H1 (cell line): ENCODE measurements at regions not wholly inside any gene's neighbourhood (a gene's known extent, or its start where the extent isn't known, plus 50 kb on each side); places are given as distances from the start of the nearest gene placed in this dataset.

Experiments
- CTCF ChIA-PET: fragments of 300-600 bp; sonication (Branson Sonifier 250); formaldehyde crosslinking; loops from one replicate; lab custom pipeline; 2021; ENCODE audit not compliant: partially characterized antibody; lab: Charles Lee
- POLR2A ChIA-PET: fragments of 300-600 bp; sonication (Branson Sonifier 250); formaldehyde crosslinking; loops from one replicate; lab custom pipeline; 2021; ENCODE audit warnings: inconsistent platforms; ENCODE audit not compliant: partially characterized antibody; lab: Charles Lee
- DNase-seq, 2 experiments: peaks; one replicate each; pipeline versions ENCODE4 v3.0.0 to v3.0.0-alpha.2; 2010 to 2022; ENCODE audit warnings: low spot score in 2 of 2, low read depth in 1 of 2, mixed read lengths in 1 of 2
- FAIRE-seq: peaks from 2 replicates; lab custom pipeline; 2011; peaks lifted over from hg19 to GRCh38; lab: Jason Lieb, UNC
- H2AFZ ChIP-seq: 2 replicates; pipeline ENCODE4 v1.8.1; 2012; ENCODE audit warnings: low read length, inconsistent platforms
- H2AK5ac ChIP-seq: 2 replicates; pipeline ENCODE4 v1.6.1; 2013; ENCODE audit warnings: low read depth, low read length
- H2BK120ac ChIP-seq: replicated peaks from 2 replicates; pipeline ENCODE3; 2013; ENCODE audit warnings: low read depth, low read length, inconsistent platforms
- H2BK12ac ChIP-seq: 2 replicates; pipeline ENCODE4 v1.6.1; 2013; ENCODE audit warnings: low read depth, low read length
- H2BK15ac ChIP-seq: 2 replicates; pipeline ENCODE4 v1.6.1; 2013; ENCODE audit warnings: low read length
- H2BK20ac ChIP-seq: 2 replicates; pipeline ENCODE4 v1.6.1; 2013; ENCODE audit warnings: low read length
- H2BK5ac ChIP-seq: 2 replicates; pipeline ENCODE4 v1.6.1; 2013; ENCODE audit warnings: low read depth, low read length
- H3K14ac ChIP-seq: 2 replicates; pipeline ENCODE4 v1.6.1; 2013; ENCODE audit warnings: inconsistent platforms; ENCODE audit not compliant: insufficient read length
- H3K18ac ChIP-seq: 2 replicates; pipeline ENCODE4 v1.6.1; 2013; ENCODE audit warnings: low read length; ENCODE audit errors: extremely low read depth
- H3K23ac ChIP-seq: 2 replicates; pipeline ENCODE4 v1.6.1; 2013; ENCODE audit warnings: inconsistent platforms; ENCODE audit not compliant: insufficient read length
- H3K23me2 ChIP-seq: 2 replicates; pipeline ENCODE4 v1.6.1; 2013; ENCODE audit warnings: low read depth, low read length
- H3K27ac ChIP-seq: 2 replicates; pipeline ENCODE4 v1.6.1; 2011; ENCODE audit warnings: low read depth, low read length, inconsistent platforms
- H3K27me3 ChIP-seq, 4 experiments: replicated peaks in 1 of 4; 1 replicate in 1 of 4; 2 replicates in 3 of 4; pipeline versions ENCODE4 v1.6.1 to v1.8.1; 2011 to 2013; ENCODE audit warnings: low read length in 3 of 4, mild to moderate bottlenecking in 3 of 4, inconsistent platforms in 2 of 4, mixed read lengths in 2 of 4, moderate library complexity in 1 of 4; ENCODE audit not compliant: control insufficient read depth in 3 of 4, insufficient read depth in 3 of 4; ENCODE audit errors: extremely low read depth in 1 of 4
- H3K36me3 ChIP-seq, 4 experiments: 2 replicates each; pipeline versions ENCODE4 v1.6.1 to v1.8.1; 2011 to 2013; ENCODE audit warnings: mild to moderate bottlenecking in 4 of 4, low read length in 3 of 4, moderate library complexity in 2 of 4, control low read depth in 1 of 4, inconsistent platforms in 1 of 4; ENCODE audit not compliant: insufficient read depth in 4 of 4, control insufficient read depth in 2 of 4
- H3K4ac ChIP-seq: replicated peaks from 2 replicates; pipeline ENCODE3; 2013; ENCODE audit warnings: low read length, low read depth, mixed read lengths, inconsistent platforms; ENCODE audit not compliant: insufficient read length
- H3K4me1 ChIP-seq, 4 experiments: replicated peaks in 1 of 4; 1 replicate in 1 of 4; 2 replicates in 3 of 4; pipeline versions ENCODE4 v1.6.1 to v1.8.1; 2011 to 2013; ENCODE audit warnings: low read length in 3 of 4, inconsistent platforms in 2 of 4, mixed read lengths in 1 of 4; ENCODE audit not compliant: insufficient read depth in 4 of 4, control insufficient read depth in 3 of 4
- H3K4me2 ChIP-seq, 2 experiments: 2 replicates each; pipeline versions ENCODE4 v1.6.1 to v1.8.1; 2011 to 2013; ENCODE audit warnings: low read depth in 2 of 2, low read length in 2 of 2, control low read depth in 1 of 2, inconsistent platforms in 1 of 2, mild to moderate bottlenecking in 1 of 2; ENCODE audit not compliant: insufficient read depth in 1 of 2
- H3K4me3 ChIP-seq, 4 experiments: fragments of 200-600, 300-600 bp in 1 of 4; sonication (generic), shearing (Covaris generic), sonication (Bioruptor Twin) in 1 of 4; 2 replicates each; pipeline versions ENCODE4 v1.5.1 to v1.8.1; 2011 to 2016; ENCODE audit warnings: low read length in 4 of 4, low read depth in 3 of 4, control low read depth in 2 of 4, inconsistent platforms in 2 of 4, mild to moderate bottlenecking in 2 of 4, mixed read lengths in 1 of 4, moderate library complexity in 1 of 4; ENCODE audit not compliant: insufficient read depth in 2 of 4; ENCODE audit errors: extremely low read depth in 1 of 4
- H3K56ac ChIP-seq: replicated peaks from 2 replicates; pipeline ENCODE3; 2013; ENCODE audit warnings: low read depth, mild to moderate bottlenecking, mixed read lengths, low read length, inconsistent platforms; ENCODE audit not compliant: insufficient read length
- H3K79me1 ChIP-seq: 2 replicates; pipeline ENCODE4 v1.6.1; 2013; ENCODE audit warnings: low read depth, low read length, control low read depth
- H3K79me2 ChIP-seq, 2 experiments: 2 replicates each; pipeline versions ENCODE4 v1.6.1 to v1.8.1; 2012 to 2013; ENCODE audit warnings: low read length in 2 of 2, mild to moderate bottlenecking in 2 of 2, inconsistent platforms in 1 of 2; ENCODE audit not compliant: insufficient read depth in 2 of 2, control insufficient read depth in 1 of 2
- H3K9ac ChIP-seq, 4 experiments: replicated peaks in 1 of 4; 1 replicate in 1 of 4; 2 replicates in 3 of 4; pipeline versions ENCODE4 v1.6.1 to v1.8.1; 2011 to 2013; ENCODE audit warnings: low read depth in 3 of 4, low read length in 3 of 4, control low read depth in 2 of 4, mild to moderate bottlenecking in 2 of 4, moderate library complexity in 2 of 4, inconsistent platforms in 1 of 4; ENCODE audit errors: extremely low read depth in 1 of 4
- H3K9me3 ChIP-seq, 2 experiments: 2 replicates each; pipeline versions ENCODE4 v1.6.1 to v1.8.1; 2012 to 2013; ENCODE audit warnings: mild to moderate bottlenecking in 2 of 2, moderate library complexity in 2 of 2, control low read depth in 1 of 2, inconsistent platforms in 1 of 2, low read depth in 1 of 2, low read length in 1 of 2, mixed read lengths in 1 of 2; ENCODE audit not compliant: insufficient read depth in 2 of 2
- H4K20me1 ChIP-seq, 2 experiments: replicated peaks in 1 of 2; 2 replicates each; pipeline versions ENCODE3 to v1.8.1; 2011 to 2013; ENCODE audit warnings: inconsistent platforms in 2 of 2, low read length in 2 of 2, mild to moderate bottlenecking in 1 of 2; ENCODE audit not compliant: insufficient read depth in 2 of 2, control insufficient read depth in 1 of 2
- H4K5ac ChIP-seq: 2 replicates; pipeline ENCODE4 v1.6.1; 2013; ENCODE audit warnings: low read length, low read depth, mixed read lengths, inconsistent platforms; ENCODE audit not compliant: insufficient read length
- H4K8ac ChIP-seq: 2 replicates; pipeline ENCODE4 v1.8.0; 2013; ENCODE audit warnings: mild to moderate bottlenecking, moderate library complexity, low read length, inconsistent platforms; ENCODE audit not compliant: insufficient read depth; ENCODE audit errors: extremely low read depth
- H4K91ac ChIP-seq: replicated peaks from 2 replicates; pipeline ENCODE3; 2013; ENCODE audit warnings: low read length, mixed read lengths, inconsistent platforms; ENCODE audit not compliant: insufficient read length
- BACH1 ChIP-seq: IDR thresholded peaks from 2 replicates; pipeline ENCODE4 v1.6.1; 2012; ENCODE audit warnings: low read length, improper control_type of control experiment
- BCL11A ChIP-seq, 2 experiments: IDR thresholded peaks; one replicate each; pipeline ENCODE4 v1.6.1; 2011; ENCODE audit warnings: low read depth in 2 of 2, low read length in 2 of 2, mild to moderate bottlenecking in 2 of 2
- BRCA1 ChIP-seq: IDR thresholded peaks from 2 replicates; pipeline ENCODE4 v1.6.1; 2012; ENCODE audit warnings: low read depth, low read length, improper control_type of control experiment
- EZH2 ChIP-seq: fragments of 200-600 bp; sonication (generic); IDR thresholded peaks from 2 replicates; pipeline ENCODE4 v1.7.1; 2012; ENCODE audit warnings: low read depth, mild to moderate bottlenecking, moderate library complexity, low read length, inconsistent platforms; ENCODE audit not compliant: severe bottlenecking
- GTF2F1 ChIP-seq: IDR thresholded peaks from 2 replicates; pipeline ENCODE4 v1.6.1; 2012; ENCODE audit warnings: low read depth, low read length, improper control_type of control experiment, borderline replicate concordance
- JUN ChIP-seq: IDR thresholded peaks from 2 replicates; pipeline ENCODE4 v1.6.1; 2011; ENCODE audit warnings: low read depth, mild to moderate bottlenecking, improper control_type of control experiment, low read length
- JUND ChIP-seq: IDR thresholded peaks from 2 replicates; pipeline ENCODE4 v1.6.1; 2011; ENCODE audit warnings: mild to moderate bottlenecking, improper control_type of control experiment, low read length
- KDM5A ChIP-seq: fragments of 200-600 bp; IDR thresholded peaks from 2 replicates; pipeline ENCODE4 v1.7.1; 2012; ENCODE audit warnings: mild to moderate bottlenecking, low read length, inconsistent platforms, mixed read lengths
- POU5F1 ChIP-seq: IDR thresholded peaks from 2 replicates; pipeline ENCODE4 v1.6.1; 2011; ENCODE audit warnings: low read depth, mild to moderate bottlenecking, low read length, moderate library complexity
- SAP30 ChIP-seq: fragments of 300-600 bp; sonication (generic); IDR thresholded peaks from 2 replicates; pipeline ENCODE4 v1.7.1; 2012; ENCODE audit warnings: low read length, moderate library complexity, mild to moderate bottlenecking, inconsistent platforms; ENCODE audit not compliant: insufficient read depth, insufficient replicate concordance
- SUZ12 ChIP-seq: fragments of 200-600 bp; sonication (generic); IDR thresholded peaks from 2 replicates; pipeline ENCODE4 v1.6.1; 2012; ENCODE audit warnings: mild to moderate bottlenecking, inconsistent platforms, low read length, moderate library complexity, mixed read lengths
- TAF1 ChIP-seq: IDR thresholded peaks from 2 replicates; pipeline ENCODE4 v1.6.1; 2011; ENCODE audit warnings: mild to moderate bottlenecking, low read depth, low read length
- TBP ChIP-seq: IDR thresholded peaks from 2 replicates; pipeline ENCODE4 v1.6.1; 2011; ENCODE audit warnings: low read depth, low read length, improper control_type of control experiment
- ZNF274 ChIP-seq: IDR thresholded peaks from 2 replicates; pipeline ENCODE4 v1.7.0; 2012; ENCODE audit warnings: low read length, borderline replicate concordance; ENCODE audit errors: extremely low read depth
- WGBS, 2 experiments: shearing (Covaris generic) in 1 of 2; methylation state at CpG; one replicate each; pipeline versions ENCODE4 v1.1.6 to v1.1.7; 2013 to 2015; ENCODE audit warnings: low lambda C conversion rate in 2 of 2, mixed read lengths in 2 of 2, inconsistent platforms in 1 of 2, low coverage in 1 of 2, missing lambda C conversion rate in 1 of 2; ENCODE audit not compliant: insufficient replicate concordance in 2 of 2, insufficient coverage in 1 of 2, insufficient read length in 1 of 2; ENCODE audit errors: extremely low coverage in 1 of 2, missing lambda C conversion rate in 1 of 2; 5-methylcytosine and 5-hydroxymethylcytosine counted together

- H2BK20ac ChIP-seq = peak overlapping the region; percentile 63
- ChIA-PET POLR2A (no interaction called here), CTCF (no interaction called here)
- H4K91ac ChIP-seq = no peak overlapping the region
- no peak overlapping the region for H3K14ac ChIP-seq
- peaks cover 10 to 21% (median 16%) of the 10 kb centered on the region in 4 experiments; a peak in 6 of 7 replicates for H3K4me1 ChIP-seq
- H4K8ac ChIP-seq = no peak overlapping the region
- H3K9ac ChIP-seq = no peak overlapping the region
- H2BK12ac ChIP-seq = 0 out of 2 replicates have a peak overlapping the region, but pooled peaks have one; percentile 53
- peak overlapping the region; percentile 73 for H3K18ac ChIP-seq
- peak overlapping the region; percentile 21; the same call in 1 of the 2 replicates for H2BK15ac ChIP-seq
- H3K23me2 ChIP-seq = peaks cover 7% of the 10 kb centered on the region
- FAIRE-seq = no peak
- no peak overlapping the region for H3K56ac ChIP-seq
- no peak overlapping the region for H4K5ac ChIP-seq
- H3K4me3 ChIP-seq = peak overlapping the region in 3 of 4 experiments; percentile 13 to 41 (median 26); a peak in 4 of 8 replicates
- peak overlapping the region; percentile 44 for H2AFZ ChIP-seq
- H3K36me3 ChIP-seq = no peaks in the 10 kb centered on the region
- H2BK5ac ChIP-seq = peak overlapping the region; percentile 60; the same call in 1 of the 2 replicates
- H3K79me2 ChIP-seq = no peaks in the 10 kb centered on the region
- H3K79me1 ChIP-seq = no peaks in the 10 kb centered on the region
- H3K4ac ChIP-seq = no peak overlapping the region
- no peaks in the 10 kb centered on the region for H4K20me1 ChIP-seq
- H3K4me2 ChIP-seq = peak overlapping the region; percentile 59 to 77
- WGBS, 2 experiments = 15% methylated on average over 11 of the region's 11 CpGs; no CpG with 5 or more reads in 1 of the 2 experiments
- no peak overlapping the region for H2AK5ac ChIP-seq
- peaks cover 0 to 3% (median 0%) of the 10 kb centered on the region in 4 experiments; a peak in 2 of 7 replicates for H3K27me3 ChIP-seq
- peak; percentile 60 to 63 for DNase-seq
- no peak overlapping the region for H3K27ac ChIP-seq
- no peak overlapping the region for H3K23ac ChIP-seq
- H3K9me3 ChIP-seq = no peaks in the 10 kb centered on the region
- peak overlapping the region; percentile 15 for H2BK120ac ChIP-seq
- TF ChIP-seq BCL11A (IDR thresholded peaks at IDR 0.05; ENCODE audit: low read depth in 2 of 2, low read length in 2 of 2) (no peak), EZH2 (peak; percentile 41), GTF2F1 (no peak), SAP30 (no peak), KDM5A (no peak), BRCA1 (no peak), TBP (no peak), JUN (no peak), POU5F1 (no peak), JUND (peak; percentile 90), SUZ12 (no peak), TAF1 (no peak), ZNF274 (no peak), BACH1 (peak; percentile 69)
These were observed 63.3 kb downstream of the BOD1L2 start for GRCh38 chr18:57210107-57210715.
